H54 (cell line): ENCODE measurements at regions not wholly inside any gene's neighbourhood (a gene's known extent, or its start where the extent isn't known, plus 50 kb on each side); places are given as distances from the start of the nearest gene placed in this dataset.
"Not testable (repeated sequence)": the region's sequence is repeated elsewhere in the genome, so short reads cannot be mapped to it uniquely, and the experiment has no call there.

Source experiments
- DNase-seq: peaks from one replicate; pipeline ENCODE4 v3.0.0; 2011; ENCODE audit warnings: low spot score, mixed read lengths; ENCODE audit not compliant: insufficient read length
- FAIRE-seq: peaks from 3 replicates; lab custom pipeline; 2011; peaks lifted over from hg19 to GRCh38; lab: Jason Lieb, UNC
- POLR2A ChIP-seq: IDR thresholded peaks from 2 replicates; pipeline ENCODE4 v1.6.1; 2011; ENCODE audit warnings: low read depth, mild to moderate bottlenecking, low read length

DNA sequence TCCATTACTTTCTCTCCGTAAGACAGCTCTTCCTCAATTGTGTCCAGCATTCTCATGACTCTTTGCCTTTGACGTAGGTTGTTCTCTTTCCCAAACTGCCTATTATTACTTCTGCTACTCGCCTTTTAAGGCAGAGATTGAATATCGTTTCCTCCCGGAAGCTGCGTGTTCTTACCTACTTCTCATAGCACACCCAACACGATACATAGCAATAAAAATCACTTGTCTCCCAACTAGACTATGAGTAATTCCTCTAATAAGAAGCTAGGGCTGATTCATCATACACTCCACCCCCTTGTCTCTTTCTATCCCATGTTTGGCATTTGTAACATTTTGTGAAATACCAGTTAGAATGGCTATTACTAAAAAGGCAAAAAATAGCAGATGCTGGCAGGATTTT lies 55.8 kb upstream of the SGIP1 start:
- peak; percentile 48 for FAIRE-seq
- TF ChIP-seq POLR2A = no peak
- DNase-seq = no peak

DNA sequence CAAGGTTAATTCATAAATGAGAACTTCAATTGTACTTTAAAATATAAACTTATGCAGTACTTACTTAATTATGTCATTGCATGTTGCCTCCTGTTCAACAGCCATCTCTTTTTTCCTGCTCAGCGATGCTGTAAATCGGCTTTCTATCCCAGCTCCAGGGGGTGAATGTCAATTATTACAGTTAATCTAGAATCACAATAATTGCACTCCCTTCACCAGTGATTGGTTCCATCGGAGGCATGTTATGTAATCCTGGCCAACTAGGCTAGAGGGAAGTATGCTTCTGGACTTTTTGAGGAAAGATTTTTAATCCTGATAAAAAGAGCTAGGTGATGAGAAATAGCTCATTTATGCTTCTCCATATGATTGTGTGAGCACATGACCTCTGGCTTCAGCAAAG lies 53.8 kb upstream of the SGIP1 start:
- no peak for TF ChIP-seq POLR2A
- no peak for FAIRE-seq
- DNase-seq = no peak

DNA sequence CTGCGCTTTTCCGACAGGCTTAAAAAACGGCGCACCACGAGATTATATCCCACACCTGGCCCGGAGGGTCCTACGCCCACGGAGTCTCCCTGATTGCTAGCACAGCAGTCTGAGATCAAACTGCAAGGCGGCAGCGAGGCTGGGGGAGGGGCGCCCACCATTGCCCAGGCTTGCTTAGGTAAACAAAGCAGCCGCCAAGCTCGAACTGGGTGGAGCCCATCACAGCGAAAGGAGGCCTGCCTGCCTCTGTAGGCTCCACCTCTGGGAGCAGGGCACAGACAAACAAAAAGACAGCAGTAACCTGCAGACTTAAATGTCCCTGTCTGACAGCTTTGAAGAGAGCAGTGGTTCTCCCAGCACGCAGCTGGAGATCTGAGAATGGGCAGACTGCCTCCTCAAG lies 52.7 kb upstream of the SGIP1 start:
- DNase-seq, FAIRE-seq: not testable (repeated sequence)
